ENCODE measurements at regions not wholly inside any gene's neighbourhood (a gene's known extent, or its start where the extent isn't known, plus 50 kb on each side); places are given as distances from the start of the nearest gene placed in this dataset.

- TF ChIP-seq CTCF (conservative IDR thresholded peaks at IDR 0.05; ENCODE audit: low read depth, low read length) = no peak
- no peak for TF ChIP-seq EZH2 (IDR thresholded peaks at IDR 0.05; ENCODE audit: low read length, unreplicated experiment)
Measured at GRCh38 chr4:13721894-13722293, 94.4 kb upstream of the BOD1L1 start.
